Lung (tissue), 11 donors: ENCODE measurements at regions not wholly inside any gene's neighbourhood (a gene's known extent, or its start where the extent isn't known, plus 50 kb on each side); places are given as distances from the start of the nearest gene placed in this dataset.

Experiments used
- ATAC-seq: fragments of 200-7000 bp; cut with Tn5 transposase; one replicate; pipeline ENCODE4 v1.9.1; 2020; ENCODE audit warnings: moderate number of reproducible peaks; ENCODE audit not compliant: insufficient read depth, low FRiP score
- DNase-seq, 3 donors: peaks; one replicate each; pipeline ENCODE4 v3.0.0-alpha.2; 2013 to 2017
- H3K27ac ChIP-seq, 2 donors: one replicate each; pipeline ENCODE4 v1.5.1; 2013; ENCODE audit warnings: mild to moderate bottlenecking in 2 of 2, moderate library complexity in 2 of 2, control low read depth in 1 of 2, inconsistent platforms in 1 of 2, low read depth in 1 of 2, low read length in 1 of 2
- H3K27me3 ChIP-seq, 3 donors: one replicate each; pipeline ENCODE4 v1.5.1; 2013; ENCODE audit warnings: low read length in 2 of 3; ENCODE audit not compliant: control insufficient read depth in 3 of 3, insufficient read depth in 3 of 3
- H3K36me3 ChIP-seq, 4 donors: one replicate each; pipeline ENCODE4 v1.5.1; 2013; ENCODE audit warnings: low read length in 4 of 4, mild to moderate bottlenecking in 1 of 4, moderate library complexity in 1 of 4; ENCODE audit not compliant: control insufficient read depth in 4 of 4, insufficient read depth in 4 of 4
- H3K4me1 ChIP-seq, 5 donors: one replicate each; pipeline ENCODE4 v1.5.1; 2013; ENCODE audit warnings: low read length in 5 of 5, mild to moderate bottlenecking in 2 of 5, moderate library complexity in 1 of 5; ENCODE audit not compliant: control insufficient read depth in 5 of 5, insufficient read depth in 5 of 5
- H3K4me3 ChIP-seq: one replicate; pipeline ENCODE4 v1.5.1; 2013; ENCODE audit warnings: mild to moderate bottlenecking, control low read depth, moderate library complexity
- H3K9ac ChIP-seq, 2 donors: one replicate each; pipeline ENCODE4 v1.5.1; 2013; ENCODE audit warnings: low read length in 2 of 2, control low read depth in 1 of 2; ENCODE audit not compliant: insufficient read depth in 1 of 2
- H3K9me3 ChIP-seq, 4 donors: one replicate each; pipeline ENCODE4 v1.5.1; 2013; ENCODE audit warnings: low read length in 3 of 4, mild to moderate bottlenecking in 1 of 4, moderate library complexity in 1 of 4; ENCODE audit not compliant: control insufficient read depth in 4 of 4, insufficient read depth in 3 of 4
- CTCF ChIP-seq: IDR thresholded peaks from 2 replicates; pipeline ENCODE4 v1.5.1; 2012; ENCODE audit warnings: mild to moderate bottlenecking; ENCODE audit errors: control extremely low read depth, extremely low read depth
- WGBS, 2 donors: extraction: QIAGEN DNeasy Blood & Tissue Kit; methylation state at CpG; one replicate each; pipeline ENCODE4 v1.1.7; 2013; 5-methylcytosine and 5-hydroxymethylcytosine counted together
- donor health status: control.
- donor health status: control.
- donor health status: Bipolar disorder and iron deficiency.
- donor health status: healthy.
- donor health status: DM: yes; HTN: yes; CAD: no.

- Histone ChIP-seq H3K9me3 (no peaks in the 10 kb centered on the region), H3K4me3 (no peak overlapping the region), H3K27me3 (no peaks in the 10 kb centered on the region), H3K36me3 (no peaks in the 10 kb centered on the region), H3K9ac (no peak overlapping the region), H3K27ac (no peak overlapping the region), H3K4me1 (peaks cover 0 to 13% (median 4%) of the 10 kb centered on the region in 5 donors)
- peak in 1 of 3 donors; percentile 42 for DNase-seq
- 78 to 84% methylated on average over 2 of the region's 2 CpGs for WGBS, 2 donors
- no peak for ATAC-seq
- TF ChIP-seq CTCF: no peak
These were observed 206.1 kb upstream of the UBE2E2 start for GRCh38 chr3:22996920-22997571.

- peak; percentile 49 to 87 (median 81) for DNase-seq
- TF ChIP-seq CTCF: no peak
- 86 to 88% methylated on average over 4 of the region's 4 CpGs for WGBS, 2 donors
These were observed 202.8 kb upstream of the UBE2E2 start for GRCh38 chr3:23000371-23000770.

GRCh38 chr3:23002151-23002550, 201.0 kb upstream of the UBE2E2 start:
- no peak for TF ChIP-seq CTCF
- ATAC-seq: no peak

More at GRCh38 chr3:23000371-23000770, 202.8 kb upstream of the UBE2E2 start:
- Histone ChIP-seq H3K9me3 (no peaks in the 10 kb centered on the region), H3K4me3 (no peak overlapping the region), H3K36me3 (no peaks in the 10 kb centered on the region), H3K27me3 (no peaks in the 10 kb centered on the region), H3K9ac (no peak overlapping the region), H3K4me1 (peaks cover 0 to 26% (median 7%) of the 10 kb centered on the region in 5 donors), H3K27ac (no peak overlapping the region)
- ATAC-seq: no peak

More at GRCh38 chr3:23002151-23002550, 201.0 kb upstream of the UBE2E2 start:
- DNase-seq: no peak
- 88 to 91% methylated on average over 1 of the region's 1 CpG for WGBS, 2 donors
- no peaks in the 10 kb centered on the region for H3K27me3 ChIP-seq
- peaks cover 0 to 26% (median 7%) of the 10 kb centered on the region in 5 donors for H3K4me1 ChIP-seq
- H3K9ac ChIP-seq: no peak overlapping the region
- H3K4me3 ChIP-seq: no peak overlapping the region
- no peaks in the 10 kb centered on the region for H3K36me3 ChIP-seq
- no peak overlapping the region for H3K27ac ChIP-seq
- no peaks in the 10 kb centered on the region for H3K9me3 ChIP-seq
